H1 (cell line): ENCODE measurements at regions not wholly inside any gene's neighbourhood (a gene's known extent, or its start where the extent isn't known, plus 50 kb on each side); places are given as distances from the start of the nearest gene placed in this dataset.

ENCODE experiments used
- MAFK ChIP-seq: IDR thresholded peaks from 2 replicates; pipeline ENCODE4 v1.6.1; 2012; ENCODE audit warnings: low read depth, mild to moderate bottlenecking, improper control_type of control experiment, low read length
- POLR2A ChIP-seq, 2 experiments: IDR thresholded peaks; 1 replicate in 1 of 2; 2 replicates in 1 of 2; pipeline ENCODE4 v1.6.1; 2011; ENCODE audit warnings: low read depth in 2 of 2, low read length in 2 of 2, mild to moderate bottlenecking in 2 of 2; ENCODE audit errors: control extremely low read depth in 1 of 2
- RFX5 ChIP-seq: IDR thresholded peaks from 2 replicates; pipeline ENCODE4 v1.6.1; 2011; ENCODE audit warnings: low read depth, low read length, improper control_type of control experiment, borderline replicate concordance
- RNF2 ChIP-seq: fragments of 200-900, 300-1000 bp; sonication (generic); IDR thresholded peaks from 2 replicates; pipeline ENCODE4 v1.7.1; 2016; ENCODE audit warnings: borderline replicate concordance, low read depth, mild to moderate bottlenecking, antibody characterized with exemption, low read length; ENCODE audit not compliant: poor library complexity, severe bottlenecking; ENCODE audit errors: missing control alignments
- SUZ12 ChIP-seq: fragments of 200-600 bp; sonication (generic); IDR thresholded peaks from 2 replicates; pipeline ENCODE4 v1.6.1; 2012; ENCODE audit warnings: mild to moderate bottlenecking, inconsistent platforms, low read length, moderate library complexity, mixed read lengths

DNA sequence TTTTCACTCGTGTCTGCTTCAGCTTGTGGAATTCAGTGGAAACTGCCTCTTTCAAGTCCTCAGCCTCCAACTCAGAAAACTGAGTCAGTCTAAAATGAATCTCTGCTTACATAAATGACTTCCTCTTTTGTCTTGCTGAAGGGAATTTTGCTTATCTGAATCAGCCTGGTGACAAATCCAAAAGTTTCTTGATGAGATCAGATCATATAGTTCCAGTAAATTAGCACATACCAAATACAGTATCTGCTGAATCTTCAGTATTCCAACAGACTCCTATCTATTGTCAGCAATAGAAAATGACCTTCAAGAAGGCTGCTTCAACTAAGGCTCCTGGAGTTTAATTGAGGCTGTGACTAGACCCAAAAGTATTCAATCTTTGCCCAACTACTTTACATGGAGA lies 290.0 kb downstream of the MZT1 start (continued):
- TF ChIP-seq MAFK (no peak), SUZ12 (no peak), RNF2 (no peak), RFX5 (no peak), POLR2A (IDR thresholded peaks at IDR 0.05; ENCODE audit: control extremely low read depth in 1 of 2, low read depth in 2 of 2, low read length in 2 of 2) (no peak)
- TF ChIP-seq, all 59 proteins: peak for 0
